Activated CD4-positive, alpha-beta T cell treated with anti-CD3 and anti-CD28 coated beads, Interleukin-2, amount 50 U/mL, for 24 hours (primary cell): ENCODE measurements at regions not wholly inside any gene's neighbourhood (a gene's known extent, or its start where the extent isn't known, plus 50 kb on each side); places are given as distances from the start of the nearest gene placed in this dataset.
"Not testable (repeated sequence)": the region's sequence is repeated elsewhere in the genome, so short reads cannot be mapped to it uniquely, and the experiment has no call there.

Experiments
- DNase-seq, 2 donors: peaks; one replicate each; pipeline ENCODE4 v3.0.0-alpha.2; 2020; ENCODE audit warnings: low read depth in 1 of 2, low spot score in 1 of 2

DNA sequence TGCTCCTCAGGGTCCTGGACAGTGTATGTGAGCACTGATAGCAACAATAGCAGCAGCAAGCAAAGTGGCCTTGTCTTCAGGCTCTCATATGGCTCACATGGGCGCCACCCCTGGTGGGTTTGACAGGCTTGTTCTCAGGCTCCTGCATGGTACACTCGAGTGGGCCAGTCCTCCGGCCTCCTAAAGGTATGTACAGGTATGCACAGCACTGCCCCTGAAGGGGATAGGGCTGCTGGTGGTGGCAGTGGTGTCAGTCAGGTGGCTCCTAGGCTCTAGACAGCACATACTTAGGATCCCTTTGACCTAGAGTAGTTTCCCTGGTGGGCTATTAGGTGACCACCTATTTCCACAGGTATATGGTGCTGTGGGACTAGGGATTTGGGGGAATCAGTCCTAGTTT is 79.8 kb downstream of the LGALS9B start:
- DNase-seq, result not testable (repeated sequence)

DNA sequence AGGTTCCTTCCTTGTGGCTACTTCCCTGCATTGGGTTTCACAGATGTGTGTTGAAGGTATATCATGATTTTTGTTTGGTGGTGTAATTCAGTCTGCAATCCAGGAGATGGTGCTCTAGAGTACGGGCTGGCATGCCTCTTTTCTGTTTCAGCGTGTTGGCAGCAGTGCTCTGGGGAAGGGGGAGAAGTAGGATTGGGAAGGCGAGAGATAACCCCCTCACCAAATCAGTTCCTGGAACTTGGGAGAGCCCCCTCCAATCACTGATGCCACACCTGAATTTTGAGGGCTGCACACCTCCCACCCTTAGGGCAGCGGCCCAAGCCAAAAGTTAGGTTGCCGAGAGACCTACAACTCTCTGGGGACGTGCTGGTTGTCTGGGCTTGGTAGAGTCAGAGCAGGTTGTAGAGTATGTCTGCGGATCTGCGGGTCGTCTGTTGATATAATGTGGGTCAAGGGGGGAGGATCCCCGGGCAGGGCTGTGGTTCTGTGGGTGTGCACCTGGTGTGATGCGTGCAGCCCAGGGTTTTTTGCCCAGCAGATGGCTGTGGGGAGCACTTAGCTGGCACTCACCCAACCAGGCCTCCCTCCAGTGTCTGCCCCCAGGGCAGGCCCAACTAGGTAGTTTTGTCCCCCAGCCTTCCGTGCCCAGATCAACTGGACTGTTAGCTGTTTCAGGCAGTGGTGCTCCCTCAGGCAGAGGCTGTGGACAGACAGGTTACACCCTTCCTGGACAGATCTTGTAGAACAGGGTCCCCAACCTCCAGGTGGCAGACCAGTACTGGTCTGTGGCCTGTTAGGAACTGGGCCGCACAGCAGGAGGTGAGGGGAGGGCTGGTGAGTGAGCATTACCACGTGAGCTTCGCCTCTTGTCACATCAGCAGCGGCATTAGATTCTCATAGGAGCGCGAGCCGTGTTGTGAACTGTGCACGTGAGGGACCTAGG is 85.7 kb downstream of the LGALS9B start:
- DNase-seq, result peak; percentile 1 to 3

DNA sequence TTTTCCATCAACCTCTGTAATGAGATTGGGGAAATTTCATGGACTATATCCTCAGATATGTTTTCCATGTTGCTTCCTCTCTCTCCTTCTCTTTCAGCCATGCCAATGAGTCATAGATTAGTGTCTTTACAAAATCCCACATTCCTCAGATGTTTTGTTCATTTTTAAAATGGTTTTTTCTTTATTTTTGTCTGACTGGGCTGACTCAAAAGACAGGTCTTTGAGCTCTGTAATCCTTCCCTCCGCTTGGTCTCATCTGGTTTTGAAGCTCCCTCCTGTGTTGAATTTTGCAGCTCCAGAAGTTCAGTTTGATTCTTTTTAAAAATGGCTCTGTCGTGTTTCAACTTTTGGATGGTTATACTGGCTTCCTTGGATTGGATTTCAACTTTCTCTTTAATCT is 86.7 kb downstream of the LGALS9B start:
- not testable (repeated sequence) for DNase-seq

DNA sequence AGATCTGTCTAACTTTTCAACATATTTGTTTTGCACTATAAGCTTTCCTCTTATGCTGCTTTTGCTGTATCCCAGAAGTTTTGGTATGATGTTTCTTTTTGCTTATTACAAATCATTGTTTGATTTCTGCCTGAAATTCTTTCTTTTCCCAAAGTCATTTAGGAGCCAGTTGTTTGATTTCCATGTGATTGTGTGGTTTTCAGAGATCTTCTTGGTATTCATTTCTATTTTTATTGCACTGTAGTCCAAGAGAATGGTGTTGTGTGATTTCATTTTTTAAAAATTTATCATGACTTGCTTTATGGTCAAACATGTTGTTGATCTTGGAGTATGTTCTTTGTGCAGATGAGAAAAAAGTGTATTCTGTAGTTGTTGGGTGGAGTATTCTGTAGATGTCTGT is 88.1 kb downstream of the LGALS9B start:
- not testable (repeated sequence) for DNase-seq

DNA sequence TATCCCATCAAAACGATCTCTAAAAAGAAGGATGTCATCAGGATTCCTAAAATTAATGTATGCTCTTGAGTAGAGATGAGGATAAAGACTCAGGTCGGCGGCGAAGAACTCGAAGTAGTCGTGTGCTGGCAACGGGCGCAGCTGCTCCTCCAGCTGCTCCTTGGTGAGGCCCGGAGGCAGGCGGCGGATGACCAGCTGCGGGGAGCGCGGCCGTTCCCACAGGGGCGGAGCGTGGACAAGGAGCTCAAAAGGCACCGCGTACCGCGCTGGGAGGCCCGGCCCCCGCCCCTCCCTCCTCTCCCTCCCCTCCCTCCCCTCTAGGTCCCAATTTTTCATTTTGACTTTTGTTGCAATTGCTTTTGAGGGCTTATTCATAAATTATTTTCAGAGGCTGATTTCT is 90.7 kb downstream of the LGALS9B start:
- not testable (repeated sequence) for DNase-seq

DNA sequence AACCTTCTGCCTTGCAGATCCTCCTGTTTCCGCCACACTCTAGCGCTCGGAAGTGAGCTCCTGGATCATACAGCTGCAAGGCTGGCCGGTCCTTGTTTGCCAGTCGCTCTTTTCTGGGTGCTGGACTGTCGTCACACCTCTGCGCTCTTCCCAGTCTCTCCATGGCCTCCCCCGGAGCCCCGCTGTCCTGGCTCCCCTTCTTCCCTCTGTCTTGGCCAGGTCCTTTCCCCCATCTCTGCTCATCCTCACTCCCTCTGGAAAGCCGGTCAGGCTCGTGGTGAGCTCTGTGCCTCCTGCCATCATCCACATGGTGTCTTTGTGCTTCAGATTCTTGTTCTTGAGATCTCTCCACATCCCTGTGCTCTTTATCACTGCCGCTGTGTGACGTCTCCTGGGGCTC is 91.6 kb downstream of the LGALS9B start:
- not testable (repeated sequence) for DNase-seq
